Hepatic stellate cell (primary cell): ENCODE measurements at regions not wholly inside any gene's neighbourhood (a gene's known extent, or its start where the extent isn't known, plus 50 kb on each side); places are given as distances from the start of the nearest gene placed in this dataset.

ENCODE experiments used
- DNase-seq: peaks from one replicate; pipeline ENCODE4 v3.0.0; 2011; ENCODE audit warnings: low spot score

GRCh38 chr5:31048282-31049270 is 144.9 kb upstream of the CDH6 start:
- no peak for DNase-seq

- DNase-seq, result no peak
Measured at GRCh38 chr5:31047621-31048020, 145.9 kb upstream of the CDH6 start.

GRCh38 chr5:31047007-31047406 is 146.5 kb upstream of the CDH6 start:
- no peak for DNase-seq

- no peak for DNase-seq
Measured at GRCh38 chr5:31036411-31036810, 157.1 kb upstream of the CDH6 start.

GRCh38 chr5:31033295-31033694 is 160.2 kb upstream of the CDH6 start:
- DNase-seq, result no peak

GRCh38 chr5:31029925-31030324 is 163.6 kb upstream of the CDH6 start:
- no peak for DNase-seq

- no peak for DNase-seq
Measured at GRCh38 chr5:31027721-31028120, 165.8 kb upstream of the CDH6 start.

GRCh38 chr5:31023105-31023504 is 170.4 kb upstream of the CDH6 start:
- DNase-seq, result no peak

GRCh38 chr5:31021181-31021624 is 172.3 kb upstream of the CDH6 start:
- DNase-seq, result peak; percentile 26

- DNase-seq, result no peak
Measured at GRCh38 chr5:31008231-31008630, 185.3 kb upstream of the CDH6 start.

GRCh38 chr5:31007672-31008071 is 185.8 kb upstream of the CDH6 start:
- DNase-seq, result no peak

- no peak for DNase-seq
Measured at GRCh38 chr5:31000287-31000686, 193.2 kb upstream of the CDH6 start.

- DNase-seq, result no peak
Measured at GRCh38 chr5:30997681-30998080, 195.8 kb upstream of the CDH6 start.

- no peak for DNase-seq
Measured at GRCh38 chr5:30994902-30995301, 198.6 kb upstream of the CDH6 start.

GRCh38 chr5:30994176-30994575 is 199.3 kb upstream of the CDH6 start:
- DNase-seq, result no peak

- DNase-seq, result no peak
Measured at GRCh38 chr5:30991462-30991861, 202.0 kb upstream of the CDH6 start.

- no peak for DNase-seq
Measured at GRCh38 chr5:30981576-30981975, 211.9 kb upstream of the CDH6 start.

- DNase-seq, result peak; percentile 2
Measured at GRCh38 chr5:30968971-30969370, 224.5 kb upstream of the CDH6 start.

- DNase-seq, result no peak
Measured at GRCh38 chr5:30960036-30960435, 233.4 kb upstream of the CDH6 start.

GRCh38 chr5:30959238-30959637 is 234.2 kb upstream of the CDH6 start:
- DNase-seq, result no peak

- DNase-seq, result no peak
Measured at GRCh38 chr5:30957591-30957990, 235.9 kb upstream of the CDH6 start.

- DNase-seq, result no peak
Measured at GRCh38 chr5:30956251-30956650, 237.2 kb upstream of the CDH6 start.

- DNase-seq, result no peak
Measured at GRCh38 chr5:30937070-30937469, 256.4 kb upstream of the CDH6 start.

- no peak for DNase-seq
Measured at GRCh38 chr5:30933599-30933998, 259.9 kb upstream of the CDH6 start.
